Epithelial cell of proximal tubule (primary cell): ENCODE measurements at regions not wholly inside any gene's neighbourhood (a gene's known extent, or its start where the extent isn't known, plus 50 kb on each side); places are given as distances from the start of the nearest gene placed in this dataset.

Source experiments
- DNase-seq: peaks from one replicate; pipeline ENCODE4 v3.0.0-alpha.2; 2011; ENCODE audit warnings: low read depth
- H3K4me3 ChIP-seq: 2 replicates; pipeline ENCODE4 v1.5.1; 2011; ENCODE audit warnings: low read depth, mild to moderate bottlenecking, low read length
- TF ChIP-seq, protein P1 (sequence below): conservative IDR thresholded peaks from 2 replicates; pipeline ENCODE4 v1.5.1; 2012; ENCODE audit warnings: low read depth, mild to moderate bottlenecking, low read length

DNA sequence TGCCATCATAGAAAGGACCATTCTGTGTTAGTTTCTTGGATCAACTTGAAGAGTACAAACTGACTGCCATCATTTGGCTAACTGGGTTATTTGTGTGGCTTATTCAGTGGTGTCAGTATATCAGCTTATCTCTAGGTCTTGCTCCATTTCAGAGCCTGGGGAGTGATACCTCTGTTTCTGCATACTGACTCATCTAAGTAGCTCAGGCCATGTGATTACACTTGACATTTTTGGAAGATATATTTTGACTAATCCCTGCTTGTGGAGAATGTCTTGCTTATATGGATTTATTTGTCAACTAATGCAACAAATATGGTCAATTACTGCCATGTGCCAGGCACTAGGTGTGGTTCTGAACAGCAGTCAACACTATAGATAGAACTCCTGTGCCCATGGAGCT is 311.7 kb downstream of the YTHDC2 start:
- no peak for DNase-seq
- H3K4me3 ChIP-seq: no peak overlapping the region
- TF ChIP-seq, protein P1, sequence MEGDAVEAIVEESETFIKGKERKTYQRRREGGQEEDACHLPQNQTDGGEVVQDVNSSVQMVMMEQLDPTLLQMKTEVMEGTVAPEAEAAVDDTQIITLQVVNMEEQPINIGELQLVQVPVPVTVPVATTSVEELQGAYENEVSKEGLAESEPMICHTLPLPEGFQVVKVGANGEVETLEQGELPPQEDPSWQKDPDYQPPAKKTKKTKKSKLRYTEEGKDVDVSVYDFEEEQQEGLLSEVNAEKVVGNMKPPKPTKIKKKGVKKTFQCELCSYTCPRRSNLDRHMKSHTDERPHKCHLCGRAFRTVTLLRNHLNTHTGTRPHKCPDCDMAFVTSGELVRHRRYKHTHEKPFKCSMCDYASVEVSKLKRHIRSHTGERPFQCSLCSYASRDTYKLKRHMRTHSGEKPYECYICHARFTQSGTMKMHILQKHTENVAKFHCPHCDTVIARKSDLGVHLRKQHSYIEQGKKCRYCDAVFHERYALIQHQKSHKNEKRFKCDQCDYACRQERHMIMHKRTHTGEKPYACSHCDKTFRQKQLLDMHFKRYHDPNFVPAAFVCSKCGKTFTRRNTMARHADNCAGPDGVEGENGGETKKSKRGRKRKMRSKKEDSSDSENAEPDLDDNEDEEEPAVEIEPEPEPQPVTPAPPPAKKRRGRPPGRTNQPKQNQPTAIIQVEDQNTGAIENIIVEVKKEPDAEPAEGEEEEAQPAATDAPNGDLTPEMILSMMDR: no peak

DNA sequence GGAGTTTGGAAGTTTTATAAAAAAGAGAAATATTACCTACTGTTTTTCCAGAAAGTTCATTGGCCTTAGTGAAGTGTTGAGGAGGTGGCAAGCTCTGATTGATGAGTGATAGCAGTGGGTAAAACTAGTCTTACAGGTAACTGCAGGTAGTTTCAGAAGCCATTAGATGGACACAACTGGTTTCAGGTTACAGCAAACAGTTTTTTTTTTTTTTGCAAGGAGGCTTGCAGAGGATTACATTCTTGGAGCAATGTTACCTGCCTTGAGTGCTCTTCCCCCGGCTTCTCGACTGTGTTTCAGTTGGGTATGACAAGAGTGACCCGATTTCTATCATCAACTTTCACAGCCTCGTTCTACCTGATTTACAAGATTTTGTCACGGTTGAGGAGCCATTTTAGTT is 333.4 kb downstream of the YTHDC2 start:
- TF ChIP-seq, protein P1: no peak
- no peak overlapping the region for H3K4me3 ChIP-seq
- no peak for DNase-seq

DNA sequence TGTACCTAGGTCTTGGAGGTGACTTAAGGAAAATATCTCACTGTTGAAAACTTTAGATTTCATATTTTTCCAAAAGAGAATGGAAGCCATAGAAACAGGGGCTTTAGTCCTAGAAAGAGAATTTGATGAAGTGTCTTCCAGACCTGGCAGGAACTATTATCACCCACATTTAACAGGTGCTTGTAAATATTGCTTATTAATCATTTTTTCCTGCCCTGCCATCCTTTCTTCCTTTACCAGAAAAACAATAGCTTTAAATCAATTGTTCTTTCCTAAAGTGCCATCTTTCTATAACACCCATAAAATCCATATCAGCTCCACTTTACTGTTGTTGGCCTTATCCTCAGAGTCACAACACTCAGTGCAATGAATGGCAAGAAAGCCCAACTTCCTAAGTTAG is 350.9 kb downstream of the YTHDC2 start:
- TF ChIP-seq, protein P1: no peak
- no peak for DNase-seq
- no peak overlapping the region for H3K4me3 ChIP-seq

DNA sequence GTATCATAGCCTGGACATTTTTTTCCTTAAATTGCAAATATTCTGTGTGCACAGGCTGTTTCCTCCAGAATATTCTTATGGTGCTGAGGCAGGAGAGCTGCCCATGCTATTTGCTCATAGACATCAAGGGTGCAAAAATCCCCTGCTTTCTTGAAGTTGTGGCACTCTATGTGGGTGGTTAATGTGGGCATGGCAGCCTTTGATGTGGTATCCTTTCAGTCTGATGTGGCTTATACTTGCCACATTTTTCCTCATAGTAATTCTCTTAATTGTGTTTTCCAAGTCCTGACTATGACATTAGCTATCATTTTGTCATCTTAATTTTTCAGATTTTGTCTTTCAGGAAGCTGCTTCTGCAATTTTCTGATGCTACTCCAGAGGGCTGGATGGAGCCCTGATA is 353.3 kb downstream of the YTHDC2 start:
- TF ChIP-seq, protein P1: no peak
- DNase-seq: no peak
- no peak overlapping the region for H3K4me3 ChIP-seq

DNA sequence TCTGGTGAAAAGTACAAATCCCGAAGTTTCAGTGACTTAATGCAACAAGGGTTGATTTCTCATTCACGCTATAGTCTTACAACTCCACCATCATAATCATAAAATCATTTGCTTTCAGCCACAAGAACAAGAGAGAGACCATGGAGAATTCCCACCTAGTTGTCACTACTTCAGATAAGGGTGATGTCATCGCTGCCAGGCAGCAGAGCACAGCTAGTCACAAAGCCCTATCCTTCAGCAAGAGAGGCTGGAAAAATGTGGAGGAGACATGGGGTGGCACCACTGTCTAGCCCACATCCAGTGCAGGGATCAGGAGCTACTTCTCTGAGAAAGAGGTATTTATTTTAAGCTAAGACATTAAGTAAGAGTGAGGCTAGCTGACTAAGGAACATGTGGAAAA is 356.1 kb downstream of the YTHDC2 start:
- H3K4me3 ChIP-seq: no peak overlapping the region
- no peak for DNase-seq
- TF ChIP-seq, protein P1: no peak

DNA sequence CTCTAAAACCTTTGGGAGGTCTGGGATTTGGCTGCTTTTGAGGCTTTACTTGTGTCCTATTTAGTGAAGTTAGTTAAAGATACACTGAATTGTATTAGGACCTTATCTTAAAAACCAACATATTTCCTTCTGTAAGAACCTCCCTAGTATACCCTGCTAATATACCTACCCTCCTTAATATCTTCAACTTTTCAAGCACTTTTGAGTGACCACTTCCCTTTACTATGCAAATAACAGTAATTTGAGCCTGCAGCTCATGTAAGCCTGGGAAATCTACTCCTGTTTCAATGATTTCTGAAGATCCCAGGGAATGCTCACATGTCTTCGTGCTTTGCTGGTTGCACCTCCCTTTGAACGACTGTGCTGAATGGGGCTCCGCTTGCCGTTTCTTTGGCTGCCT is 358.5 kb downstream of the YTHDC2 start:
- TF ChIP-seq, protein P1: no peak
- no peak for DNase-seq
- H3K4me3 ChIP-seq: no peak overlapping the region

DNA sequence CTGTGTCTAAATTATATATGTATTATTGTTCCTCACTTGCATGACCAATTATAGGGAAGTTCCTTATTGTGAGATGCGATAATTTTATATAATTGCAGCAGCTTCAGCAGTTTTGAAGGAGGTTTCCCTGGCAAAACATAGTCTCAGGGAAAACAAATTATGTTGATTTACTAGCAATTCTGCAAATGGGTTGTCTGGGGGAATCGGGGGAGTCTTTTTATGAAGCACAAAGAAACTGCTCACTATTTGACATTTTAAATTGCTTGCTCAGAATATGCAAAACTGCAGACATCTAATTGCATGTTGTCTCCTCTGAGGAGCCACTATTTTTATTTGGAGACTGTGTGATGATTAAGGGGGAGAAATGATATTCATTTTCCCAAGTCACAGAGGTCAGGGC is 361.6 kb downstream of the YTHDC2 start:
- DNase-seq: no peak
- TF ChIP-seq, protein P1: no peak
- H3K4me3 ChIP-seq: no peak overlapping the region
